ENCODE measurements at regions not wholly inside any gene's neighbourhood (a gene's known extent, or its start where the extent isn't known, plus 50 kb on each side); places are given as distances from the start of the nearest gene placed in this dataset.

DNA sequence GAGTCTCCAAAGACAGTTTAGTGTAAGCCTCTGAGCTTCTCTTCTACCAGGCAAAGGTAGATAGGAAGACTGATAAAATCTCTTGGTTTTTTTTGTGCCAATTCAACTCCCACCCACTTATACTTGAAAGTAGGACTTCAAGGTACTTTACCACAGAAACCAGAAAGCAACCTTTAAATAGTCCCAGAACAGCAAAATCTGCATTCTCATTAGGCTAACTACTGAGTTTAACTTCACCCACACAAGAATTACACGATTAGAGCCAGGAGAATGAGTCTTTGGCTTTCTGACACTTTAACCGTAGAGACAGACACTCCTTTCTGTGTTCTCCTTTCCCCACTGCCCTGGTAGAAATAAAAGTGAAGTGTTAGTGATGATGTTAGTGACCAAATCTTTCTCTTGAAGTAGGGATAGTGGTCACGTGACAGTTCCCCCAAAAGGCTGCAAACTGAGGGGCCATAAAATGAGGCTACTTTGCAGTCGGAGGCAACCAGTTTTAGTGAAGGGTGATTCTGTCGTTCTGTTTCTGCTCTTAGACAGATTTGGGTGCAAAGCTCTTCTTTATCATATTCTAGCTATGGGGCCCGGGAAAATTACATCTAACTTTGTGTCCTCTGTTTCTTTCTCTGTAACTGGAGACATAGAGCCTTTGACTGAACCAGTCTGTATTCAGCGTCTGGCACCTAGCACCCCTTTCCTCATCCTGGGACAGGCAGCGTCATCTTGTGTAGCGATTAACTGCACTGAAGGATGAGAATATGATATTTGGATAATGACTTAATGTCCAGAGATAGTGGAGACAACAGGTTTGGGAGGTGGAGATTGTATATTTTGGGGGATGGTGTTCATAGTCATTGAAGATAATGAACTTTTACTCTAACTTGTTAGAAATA, 206.4 kb upstream of the CITED2 start:
- TF ChIP-seq, protein P1, sequence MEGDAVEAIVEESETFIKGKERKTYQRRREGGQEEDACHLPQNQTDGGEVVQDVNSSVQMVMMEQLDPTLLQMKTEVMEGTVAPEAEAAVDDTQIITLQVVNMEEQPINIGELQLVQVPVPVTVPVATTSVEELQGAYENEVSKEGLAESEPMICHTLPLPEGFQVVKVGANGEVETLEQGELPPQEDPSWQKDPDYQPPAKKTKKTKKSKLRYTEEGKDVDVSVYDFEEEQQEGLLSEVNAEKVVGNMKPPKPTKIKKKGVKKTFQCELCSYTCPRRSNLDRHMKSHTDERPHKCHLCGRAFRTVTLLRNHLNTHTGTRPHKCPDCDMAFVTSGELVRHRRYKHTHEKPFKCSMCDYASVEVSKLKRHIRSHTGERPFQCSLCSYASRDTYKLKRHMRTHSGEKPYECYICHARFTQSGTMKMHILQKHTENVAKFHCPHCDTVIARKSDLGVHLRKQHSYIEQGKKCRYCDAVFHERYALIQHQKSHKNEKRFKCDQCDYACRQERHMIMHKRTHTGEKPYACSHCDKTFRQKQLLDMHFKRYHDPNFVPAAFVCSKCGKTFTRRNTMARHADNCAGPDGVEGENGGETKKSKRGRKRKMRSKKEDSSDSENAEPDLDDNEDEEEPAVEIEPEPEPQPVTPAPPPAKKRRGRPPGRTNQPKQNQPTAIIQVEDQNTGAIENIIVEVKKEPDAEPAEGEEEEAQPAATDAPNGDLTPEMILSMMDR (conservative IDR thresholded peaks at IDR 0.05; ENCODE audit: low read depth, low read length): no peak
- no peak for TF ChIP-seq EZH2 (IDR thresholded peaks at IDR 0.05; ENCODE audit: borderline replicate concordance, low read depth, low read length, poor library complexity, severe bottlenecking)

All from A673 (cell line).